Activated CD8-positive, alpha-beta memory T cell treated with anti-CD3 and anti-CD28 coated beads, Interleukin-2, amount 50 U/mL, for 1 hour (primary cell): ENCODE measurements at regions not wholly inside any gene's neighbourhood (a gene's known extent, or its start where the extent isn't known, plus 50 kb on each side); places are given as distances from the start of the nearest gene placed in this dataset.

ENCODE experiments used
- DNase-seq: peaks from one replicate; pipeline ENCODE4 v3.0.0-alpha.2; 2020; ENCODE audit errors: extremely low read depth

DNA sequence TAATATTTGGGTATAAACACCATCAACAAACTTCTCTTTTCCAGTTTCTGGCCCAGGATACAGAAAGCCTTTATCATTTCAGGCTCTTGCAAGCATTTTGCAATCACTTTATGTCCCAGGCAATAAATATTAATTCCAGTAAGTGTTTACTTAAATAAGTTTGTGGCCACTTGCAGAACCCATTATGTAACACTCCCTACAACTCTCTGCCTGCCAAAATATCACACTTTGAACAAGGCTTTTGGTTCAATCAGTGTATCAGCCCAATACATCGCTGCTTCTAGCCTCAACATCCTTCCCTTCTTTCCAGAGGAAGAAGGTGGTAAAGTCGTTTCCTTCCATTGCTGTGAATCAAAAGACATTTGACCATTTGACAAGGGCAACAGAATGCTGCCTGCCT, 203.0 kb upstream of the USP25 start:
- no peak for DNase-seq

DNA sequence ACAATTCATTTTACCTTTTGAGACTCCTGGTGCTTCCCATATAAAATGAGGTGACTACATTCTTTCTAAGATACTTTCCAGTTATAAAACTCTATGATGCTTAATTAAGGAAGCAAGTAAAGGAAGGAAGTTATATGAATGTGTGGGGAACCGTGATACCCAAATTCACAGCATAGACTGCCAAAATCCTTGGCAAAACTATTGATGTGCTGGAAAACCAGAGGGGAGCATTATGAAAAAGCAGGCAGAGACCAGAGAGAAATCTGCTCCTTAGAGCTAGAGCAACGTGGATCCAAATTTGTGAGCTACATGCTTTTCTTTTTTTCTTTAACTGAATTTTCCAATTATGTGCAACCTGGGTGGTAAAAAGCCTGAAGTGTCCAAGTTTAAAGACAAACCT, 201.4 kb upstream of the USP25 start:
- no peak for DNase-seq

DNA sequence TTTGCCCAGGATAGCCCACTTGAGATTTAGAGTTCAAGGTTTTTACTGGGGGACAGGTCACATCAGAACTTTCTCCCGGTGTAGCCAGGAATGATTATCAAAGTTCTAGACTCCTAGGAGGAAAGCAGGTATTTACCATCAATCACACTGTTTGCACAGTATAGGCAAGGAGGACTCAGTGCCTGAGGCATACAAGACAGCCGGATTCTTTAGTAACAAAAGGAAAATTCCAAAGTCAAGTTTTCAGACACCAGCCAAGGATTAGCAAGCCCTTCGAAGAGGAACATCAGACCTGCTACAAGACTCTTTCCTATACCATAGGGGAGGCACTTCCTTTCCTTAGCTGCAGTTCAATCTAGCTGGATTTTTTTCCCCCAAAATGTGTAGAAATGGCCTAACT, 197.8 kb upstream of the USP25 start:
- no peak for DNase-seq

DNA sequence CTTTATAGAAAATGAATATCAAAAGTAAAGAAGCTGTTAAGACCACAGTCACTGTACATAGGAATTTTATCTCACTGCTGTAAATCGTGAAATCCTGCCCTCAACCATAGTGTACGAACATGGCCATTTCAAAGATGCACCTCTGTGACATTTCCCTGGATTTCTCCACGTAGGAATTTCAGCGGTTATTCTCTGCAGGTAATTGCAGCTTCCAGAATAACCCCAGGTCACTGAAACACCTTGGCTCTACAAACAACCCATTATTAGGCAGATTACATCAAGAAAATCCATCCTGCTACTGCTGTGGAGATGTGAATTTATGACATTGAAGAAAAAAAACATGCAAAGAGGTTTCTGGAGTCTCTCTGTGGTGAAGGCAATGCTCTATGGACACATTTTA, 196.2 kb upstream of the USP25 start:
- DNase-seq, result no peak

DNA sequence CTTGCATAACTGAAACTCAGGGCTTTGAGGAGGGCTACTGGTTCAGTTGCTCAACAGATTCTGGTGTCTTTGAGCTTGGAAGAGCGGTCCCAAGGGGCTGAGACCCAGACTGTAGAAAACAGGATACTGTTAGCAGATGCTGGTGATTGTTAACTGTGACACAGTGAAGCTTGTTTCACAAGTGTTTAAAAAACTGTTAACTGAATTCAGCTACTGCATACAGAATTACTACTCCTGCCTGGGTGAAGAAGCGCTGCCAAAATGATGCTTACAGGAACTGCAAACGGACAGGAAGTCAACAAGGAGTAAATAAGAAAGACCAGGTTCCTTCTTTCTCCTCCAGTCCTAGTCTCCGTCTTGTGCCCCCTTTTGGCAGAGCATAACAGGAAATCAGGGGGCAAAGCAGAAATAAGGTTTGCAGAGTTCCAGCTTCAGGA, 195.3 kb upstream of the USP25 start:
- DNase-seq, result no peak

DNA sequence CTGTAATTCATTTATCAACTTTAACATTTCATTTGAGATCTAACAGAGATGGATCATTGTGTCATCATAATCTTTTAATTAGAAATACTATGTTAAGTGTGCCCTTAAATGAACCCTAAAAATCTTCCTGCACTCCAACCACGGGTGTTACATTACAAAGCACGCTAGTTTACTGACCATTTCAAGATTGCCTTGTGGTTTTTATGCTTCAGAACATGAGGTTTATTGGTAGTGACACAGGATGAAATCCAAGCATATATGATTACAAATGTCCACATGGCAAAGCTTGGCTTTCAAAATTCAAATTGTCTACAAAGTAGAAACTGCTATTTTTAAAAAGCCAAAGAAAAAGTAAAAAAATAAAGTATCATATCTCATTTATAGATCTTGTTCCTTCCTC, 190.4 kb upstream of the USP25 start:
- no peak for DNase-seq

DNA sequence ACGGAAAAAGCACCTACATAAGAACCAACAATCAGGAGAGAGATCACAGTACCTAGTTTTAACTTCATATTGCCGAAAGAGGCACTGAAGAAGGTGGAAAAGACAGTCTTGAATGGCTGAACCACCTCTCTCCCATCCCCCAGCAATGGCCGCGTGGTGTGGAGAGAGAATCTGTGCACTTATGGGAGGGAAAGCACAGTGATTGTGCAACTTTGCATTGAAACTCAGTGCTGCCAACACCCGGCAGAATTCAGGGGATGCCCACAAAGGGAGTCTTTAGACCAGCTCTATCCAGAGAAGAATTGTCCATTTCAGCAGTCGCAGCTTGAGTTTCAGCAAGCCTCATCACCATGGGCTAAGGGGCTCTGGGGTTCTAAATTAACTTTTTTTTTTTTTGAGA, 186.3 kb upstream of the USP25 start:
- DNase-seq, result no peak

DNA sequence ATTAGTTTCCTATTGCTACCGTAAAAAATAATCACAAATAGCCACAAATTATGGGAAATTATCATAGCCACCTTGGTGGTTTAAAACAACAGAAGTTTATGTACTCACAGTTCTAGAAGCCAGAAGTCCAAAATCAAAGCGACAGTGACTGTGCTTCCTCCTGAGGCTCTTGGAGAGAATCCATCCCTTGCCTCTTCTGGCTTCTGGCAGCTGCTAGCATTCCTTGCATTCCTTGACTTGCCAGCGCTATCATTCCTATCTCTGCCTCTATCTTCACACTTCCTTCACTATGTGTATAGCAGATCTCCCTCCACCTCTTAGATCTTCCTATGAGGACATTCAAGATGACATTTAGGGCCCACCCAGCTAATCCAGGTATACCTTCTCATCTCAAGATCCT, 180.1 kb upstream of the USP25 start:
- no peak for DNase-seq

DNA sequence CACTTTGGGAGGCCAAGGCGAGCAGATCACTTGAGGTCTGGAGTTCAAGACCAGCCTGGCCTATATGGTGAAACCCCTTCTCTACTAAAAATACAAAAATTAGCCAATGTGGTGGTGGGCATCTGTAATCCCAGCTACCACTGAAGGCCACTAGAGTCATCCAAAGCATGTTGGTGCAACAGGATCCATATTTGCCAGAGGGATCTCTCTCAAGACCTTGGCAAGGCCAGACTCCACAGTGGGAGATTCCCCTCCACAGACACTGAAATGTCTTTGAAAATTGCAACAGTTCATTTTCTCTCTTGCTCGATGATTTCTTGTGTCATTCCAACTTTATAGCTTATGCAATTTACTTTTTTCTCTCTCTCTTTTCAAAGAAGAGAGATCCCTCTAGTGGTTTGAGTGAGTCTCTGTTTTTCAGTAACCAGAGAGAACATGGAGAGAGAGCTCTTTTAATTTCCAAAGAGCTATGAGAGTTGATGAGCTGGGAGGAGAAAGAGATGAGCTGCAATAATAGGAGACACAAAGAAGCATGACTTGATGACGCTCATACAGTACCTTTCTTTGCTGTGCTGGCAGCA, 176.8 kb upstream of the USP25 start:
- no peak for DNase-seq

DNA sequence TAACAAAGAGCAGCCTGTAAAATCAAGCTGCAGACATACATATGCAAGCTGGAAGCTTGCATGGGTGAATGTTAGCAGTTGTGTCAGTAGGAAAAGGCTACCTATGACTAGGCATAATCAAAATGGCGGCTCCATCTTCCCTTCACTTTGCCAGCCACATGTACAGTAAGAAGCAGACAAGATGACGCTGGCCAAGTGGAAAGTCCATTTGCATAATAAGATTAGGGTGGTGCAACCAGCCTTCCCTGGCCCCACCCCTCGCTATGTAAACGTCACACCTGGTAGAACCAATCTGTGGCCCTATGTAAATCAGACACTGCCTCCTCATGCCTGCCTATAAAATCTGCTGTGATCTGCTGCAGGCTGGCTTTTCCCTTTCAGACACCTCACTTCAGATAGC, 171.9 kb upstream of the USP25 start:
- DNase-seq, result no peak

DNA sequence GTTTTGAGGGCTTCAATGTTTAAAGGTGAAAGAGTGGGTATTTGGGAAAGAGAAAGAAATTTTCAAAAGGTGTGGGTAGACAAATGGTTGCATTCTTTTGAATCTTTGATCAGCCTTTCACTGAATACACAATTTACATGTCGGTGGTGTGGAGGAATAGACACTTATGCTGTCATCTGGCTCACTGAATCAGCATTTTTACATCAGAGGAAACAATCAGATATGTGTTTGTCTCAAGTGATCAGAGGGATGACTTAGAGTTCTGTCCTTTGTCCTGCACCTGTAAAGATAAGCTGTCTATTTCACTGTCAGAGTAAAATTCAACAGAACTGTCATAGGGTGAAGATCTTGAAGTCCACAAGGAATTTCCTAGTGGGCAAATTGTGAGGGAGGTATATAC, 170.9 kb upstream of the USP25 start:
- no peak for DNase-seq

DNA sequence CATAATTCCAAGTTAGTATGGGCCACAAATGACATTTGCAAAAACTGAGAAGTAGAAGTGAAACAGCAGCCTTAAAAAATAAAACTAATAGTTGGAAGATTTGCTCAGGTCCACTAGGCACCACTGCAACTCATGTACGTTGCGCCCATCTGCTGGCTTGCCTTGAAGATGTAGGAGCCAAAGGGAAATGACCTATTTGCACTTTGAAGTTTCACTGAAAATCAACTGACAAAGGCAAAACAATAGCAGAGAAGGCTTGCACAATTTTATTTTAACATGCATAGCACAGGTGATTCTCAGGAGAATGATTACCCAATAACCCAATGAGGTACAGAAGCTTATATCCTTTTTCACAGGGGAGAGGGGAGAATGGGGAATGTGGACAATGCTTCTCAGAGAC, 170.1 kb upstream of the USP25 start:
- no peak for DNase-seq

DNA sequence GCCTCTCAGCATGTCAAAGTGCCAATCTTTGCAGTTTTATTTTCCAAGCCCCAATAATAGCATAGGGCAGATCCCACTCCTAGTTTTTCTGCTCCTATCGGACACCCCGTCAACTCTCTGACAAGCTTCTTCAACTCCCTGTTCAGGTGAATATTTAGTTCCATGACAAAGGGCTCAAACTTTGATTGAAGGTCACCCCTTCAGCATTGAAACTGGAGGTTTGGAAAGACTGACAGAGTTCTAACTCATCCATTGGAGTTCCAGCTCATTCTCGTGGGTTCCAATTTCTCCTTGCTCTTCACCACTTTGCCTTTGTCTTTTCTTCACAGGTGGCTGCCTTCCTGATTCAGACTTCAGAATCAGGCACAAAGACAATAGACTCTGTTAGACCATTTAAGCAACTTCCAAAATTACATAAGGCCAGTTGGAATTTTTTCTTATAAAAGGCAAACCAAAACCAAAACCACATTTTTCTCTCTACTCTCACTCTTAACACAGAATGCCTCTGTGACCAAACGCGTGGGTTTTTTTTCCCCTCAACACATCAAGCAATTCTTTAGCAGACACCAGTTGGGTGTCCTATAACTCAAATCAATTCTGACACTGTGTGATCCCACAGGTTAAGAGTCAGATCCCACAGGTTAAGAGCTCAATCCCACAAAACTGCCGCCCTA, 169.3 kb upstream of the USP25 start:
- DNase-seq, result no peak

DNA sequence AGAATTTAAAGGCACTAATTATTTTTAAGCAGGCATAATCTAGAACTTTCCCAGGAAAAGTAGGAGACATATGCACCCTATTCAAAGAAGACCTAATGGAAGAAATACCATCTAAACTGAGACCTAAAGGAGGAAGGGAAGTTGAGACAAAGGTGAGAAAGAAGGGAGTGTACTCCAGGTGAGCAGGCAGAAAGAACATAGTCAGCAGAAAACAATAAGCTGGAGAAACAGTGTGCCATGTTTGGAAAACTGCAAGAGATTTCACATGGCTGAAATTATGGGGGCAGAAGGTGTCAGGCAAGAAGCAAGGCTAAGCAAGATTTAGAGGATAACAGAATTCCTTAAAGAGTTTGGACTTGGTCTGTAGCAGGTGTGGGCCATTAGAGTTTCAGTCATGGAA, 167.0 kb upstream of the USP25 start:
- DNase-seq, result no peak

DNA sequence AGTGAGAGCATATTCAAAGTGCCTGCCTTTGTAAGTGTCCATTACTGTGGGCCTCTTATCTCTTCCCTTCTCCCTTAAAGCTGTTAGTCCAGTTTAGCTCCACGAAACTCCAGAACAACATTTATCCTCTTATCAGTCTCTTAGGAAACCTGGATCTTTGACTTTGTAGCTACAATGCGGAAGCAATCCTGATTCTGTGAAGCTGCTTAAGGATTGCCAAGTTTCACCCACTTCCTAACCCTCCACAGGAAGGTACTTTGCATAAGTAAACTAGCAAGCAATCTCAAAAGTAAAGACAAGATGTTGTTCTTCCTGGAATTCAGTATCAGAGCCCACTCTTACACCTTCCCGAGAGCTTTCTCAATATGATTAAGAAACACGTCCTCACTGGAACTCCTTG, 164.9 kb upstream of the USP25 start:
- no peak for DNase-seq

DNA sequence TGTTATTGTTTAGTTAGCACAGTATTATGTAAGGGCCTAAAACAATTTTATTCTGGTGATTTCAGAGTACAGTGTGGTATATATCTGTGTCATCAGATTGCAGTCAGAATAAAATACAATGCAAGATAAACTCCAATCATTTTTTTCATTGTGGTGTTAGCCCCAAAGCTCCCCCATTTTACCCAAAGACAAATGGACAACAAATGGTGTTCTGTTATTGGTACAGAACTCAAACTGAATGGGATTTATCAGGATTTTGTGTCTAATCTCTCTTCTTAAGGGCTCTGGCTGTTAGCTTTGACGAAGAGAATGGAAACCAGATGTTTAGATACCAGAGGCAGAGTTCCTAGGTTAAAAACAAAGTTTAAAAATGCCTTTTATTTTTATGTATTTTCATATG, 163.1 kb upstream of the USP25 start:
- no peak for DNase-seq

DNA sequence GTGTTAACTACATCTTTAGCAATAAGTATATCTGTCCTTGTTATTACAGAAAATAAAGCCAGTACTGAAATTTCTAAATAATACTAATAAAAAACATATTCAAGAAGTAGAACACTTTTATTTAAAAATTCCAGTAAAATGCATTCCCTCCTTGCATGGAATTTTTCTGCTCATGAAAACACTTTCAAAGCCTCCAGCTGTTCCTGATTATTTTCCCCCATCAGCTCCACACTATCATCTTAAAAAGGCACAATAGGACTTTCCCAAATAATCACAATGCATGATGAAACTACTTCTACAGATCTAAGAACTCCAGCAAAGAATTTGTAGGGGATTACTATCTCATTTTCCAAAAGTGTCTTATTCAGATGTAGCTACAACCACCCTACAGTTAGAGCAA, 162.6 kb upstream of the USP25 start:
- no peak for DNase-seq

DNA sequence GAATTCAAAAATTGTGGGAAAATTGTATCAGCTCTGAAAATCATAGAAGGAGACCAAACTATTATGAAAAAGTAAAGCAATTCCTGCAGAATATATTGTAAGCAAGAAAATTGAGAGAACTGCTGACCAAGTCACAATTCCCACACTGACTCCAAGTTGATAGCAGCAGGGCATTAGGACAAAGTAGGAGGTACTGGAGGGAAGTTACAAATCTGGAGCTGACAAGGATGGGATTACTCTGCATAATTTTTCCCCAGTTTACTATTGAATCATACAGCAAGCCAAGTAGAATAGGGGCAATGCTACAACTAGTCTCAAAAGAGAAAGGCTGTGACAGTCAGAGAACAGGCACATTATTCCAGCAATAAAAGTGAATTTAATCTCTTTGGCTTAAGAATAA, 161.3 kb upstream of the USP25 start:
- no peak for DNase-seq

DNA sequence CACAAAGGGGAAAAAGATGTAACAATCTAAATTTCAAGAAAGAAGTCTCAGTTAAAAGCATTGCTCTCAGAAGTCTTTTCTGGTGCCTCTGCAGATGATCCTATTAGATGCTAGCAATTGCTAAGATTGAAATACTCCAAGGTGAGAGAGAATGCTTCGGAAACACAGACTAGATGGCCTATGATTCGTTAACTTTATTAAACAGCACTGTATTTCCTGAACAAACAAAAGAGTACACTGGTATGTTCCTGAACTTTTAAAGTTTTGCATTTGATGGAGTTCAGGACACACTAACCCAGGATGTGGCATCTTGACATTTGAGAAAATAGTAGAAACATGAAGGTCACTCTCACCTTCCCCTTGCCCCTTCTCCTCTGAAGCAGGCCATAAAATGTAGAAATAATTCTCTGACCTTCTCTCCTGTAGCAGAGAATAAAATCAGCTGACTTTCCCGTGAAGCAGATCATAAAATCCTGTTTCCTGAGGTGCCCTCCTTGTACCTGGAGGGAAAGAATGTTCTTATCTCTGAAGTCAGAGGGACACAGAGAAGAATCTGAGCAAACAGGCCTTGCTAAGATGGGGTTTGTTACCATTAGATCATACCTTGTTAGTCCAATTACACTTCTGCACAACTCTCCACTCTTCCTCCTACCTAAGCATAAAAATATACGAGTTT, 142.9 kb upstream of the USP25 start:
- DNase-seq, result no peak

DNA sequence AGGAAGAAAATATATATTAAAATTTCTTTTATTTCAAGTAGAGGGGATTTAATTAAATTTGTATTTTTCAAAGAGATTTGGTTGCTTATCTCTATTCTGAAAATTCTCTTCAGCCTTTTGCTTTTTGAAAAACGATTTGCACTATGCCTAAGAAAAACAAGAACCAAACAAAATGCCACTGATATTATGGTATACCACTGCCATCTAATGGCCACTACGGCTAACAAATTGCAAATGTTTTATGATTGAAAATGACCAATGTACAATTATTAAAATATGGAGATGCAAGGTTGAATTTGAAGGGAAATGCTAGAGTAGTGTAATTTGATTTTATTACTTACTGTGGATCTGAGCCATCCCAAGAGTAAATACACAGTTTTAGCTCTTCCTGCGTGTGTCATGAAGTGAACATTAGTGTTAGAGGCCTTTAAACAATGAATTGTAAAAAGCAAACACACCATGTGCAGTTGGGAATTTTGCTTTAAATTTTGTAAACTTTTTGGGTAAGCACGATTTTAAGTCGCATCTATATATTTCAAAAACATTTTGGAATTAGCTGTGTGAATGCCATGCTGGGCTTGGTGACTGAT, 137.4 kb upstream of the USP25 start:
- DNase-seq, result no peak

DNA sequence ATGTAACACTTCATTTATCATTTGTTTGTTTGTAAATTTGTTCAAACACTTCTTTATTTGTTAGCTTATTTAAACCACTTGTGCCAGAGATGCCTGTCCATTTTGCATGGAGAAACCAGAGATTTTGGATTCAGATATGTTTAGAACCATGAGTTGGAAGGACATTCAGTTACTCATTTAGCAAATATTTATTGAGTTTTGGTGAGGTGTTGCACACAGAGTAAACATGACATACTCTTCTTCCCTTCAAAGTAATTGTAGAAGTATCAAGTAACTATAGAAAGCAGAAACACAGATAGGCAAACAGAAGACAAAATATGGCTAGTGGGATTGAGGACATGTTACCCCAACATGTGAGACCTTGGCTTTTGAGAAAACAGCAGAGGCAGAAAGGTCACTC, 136.8 kb upstream of the USP25 start:
- DNase-seq, result no peak

DNA sequence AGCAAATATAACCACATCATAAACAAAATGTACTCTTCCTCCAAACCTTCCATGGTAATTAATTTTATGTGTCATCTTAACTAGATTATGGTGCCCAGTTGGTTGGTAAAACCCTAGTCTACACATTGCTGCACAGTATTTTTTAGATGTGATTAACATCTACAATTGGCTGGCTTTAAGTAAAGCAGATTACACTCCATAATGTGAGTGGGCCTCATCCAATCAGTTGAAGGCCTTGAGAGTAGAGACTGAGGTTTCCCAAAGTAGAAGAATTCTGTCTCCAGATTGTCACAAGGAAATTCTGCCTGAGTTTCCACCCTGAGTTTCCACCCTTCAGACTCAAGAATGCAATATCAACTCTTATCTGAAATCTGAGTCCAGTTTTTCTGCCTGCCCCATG, 128.4 kb upstream of the USP25 start:
- DNase-seq, result no peak

DNA sequence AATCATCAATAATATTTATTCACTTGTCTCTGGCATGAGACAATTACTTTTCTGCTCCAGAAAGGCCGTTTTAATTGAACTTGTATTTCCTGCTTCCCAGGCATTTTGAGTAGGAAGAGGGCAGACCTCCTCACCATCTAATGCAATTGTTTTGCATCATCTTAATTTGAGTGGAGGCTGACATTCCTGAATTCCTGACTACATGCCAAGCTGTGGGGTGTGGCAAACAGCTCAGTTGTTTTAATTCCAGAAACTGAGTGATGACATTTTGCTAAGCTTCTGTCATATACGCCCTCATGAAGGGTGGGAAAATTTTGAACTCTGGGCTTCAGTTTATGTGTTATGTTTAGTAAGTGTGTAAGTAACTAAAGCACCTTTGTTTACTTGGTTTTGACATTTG, 125.4 kb upstream of the USP25 start:
- no peak for DNase-seq
